ENCODE measurements at regions not wholly inside any gene's neighbourhood (a gene's known extent, or its start where the extent isn't known, plus 50 kb on each side); places are given as distances from the start of the nearest gene placed in this dataset.

- Histone ChIP-seq H3K4me3 (peak overlapping the region; percentile 38 to 46 (median 44)), H3K9me3 (no peaks in the 10 kb centered on the region), H3K27me3 (no peaks in the 10 kb centered on the region), H3K27ac (peak overlapping the region; percentile 9 to 95 (median 94)), H3K36me3 (no peaks in the 10 kb centered on the region), H3K4me1 (peaks cover 69 to 88% (median 77%) of the 10 kb centered on the region in 4 donors)
- intact Hi-C loops (cut with DNase I; ENCODE audit: low total_unique reads), result no loop called here
- 57 to 80% (median 72%) methylated on average over 28 to 30 of the region's 30 CpGs for WGBS, 5 donors
- TF ChIP-seq CTCF (IDR thresholded peaks at IDR 0.05), result no peak
- TF ChIP-seq EP300 (IDR thresholded peaks at IDR 0.05), result no peak
- no peak for TF ChIP-seq POLR2AphosphoS5 (IDR thresholded peaks at IDR 0.05)
- TF ChIP-seq POLR2A (IDR thresholded peaks at IDR 0.05), result no peak
- DNase-seq, result no peak
Measured at GRCh38 chr17:77320485-77321256, 179.9 kb downstream of the SEC14L1 start.

DNA sequence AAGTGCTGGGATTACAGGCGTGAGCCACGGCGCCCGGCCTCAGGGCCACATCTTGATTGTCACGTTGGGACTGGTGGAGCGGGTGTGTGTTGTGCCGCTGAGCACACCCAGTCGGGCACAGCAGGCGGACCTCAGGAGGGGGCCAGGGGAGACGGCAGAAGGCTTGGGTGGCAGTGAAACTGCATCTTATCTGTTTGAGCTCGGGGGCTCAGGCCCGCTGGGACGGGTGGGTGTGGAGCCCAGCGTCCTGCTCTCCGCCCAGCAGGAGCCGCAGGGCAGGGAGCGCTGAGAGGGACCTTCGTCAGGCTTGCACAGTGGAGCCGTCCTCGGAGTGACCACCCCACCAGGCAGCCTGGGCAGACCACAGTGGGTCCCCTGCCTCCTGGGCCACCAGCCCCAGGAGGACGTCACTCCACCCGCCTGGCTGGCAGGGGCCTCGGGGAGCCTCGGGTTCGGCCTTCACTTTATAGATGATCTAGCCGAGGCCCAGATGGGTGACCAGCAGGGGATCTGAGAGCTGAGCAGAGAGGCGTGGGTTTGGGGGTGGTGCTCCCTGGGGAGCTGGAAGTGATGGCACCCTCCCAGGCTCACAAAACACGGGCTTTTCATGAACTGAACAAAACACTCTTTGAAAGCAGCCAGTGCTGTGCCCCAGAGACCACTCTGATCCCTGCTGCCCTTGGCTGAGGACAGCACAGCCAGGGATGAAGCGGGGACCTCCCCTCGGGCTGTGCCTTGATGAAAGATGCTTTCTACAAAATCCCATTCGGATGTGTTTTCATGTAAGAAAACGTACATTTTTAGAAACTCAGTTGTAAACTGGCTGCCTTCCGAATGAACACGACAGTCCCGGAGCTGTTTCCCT is 181.1 kb downstream of the SEC14L1 start:
- Histone ChIP-seq H3K4me1 (peaks cover 68 to 89% (median 79%) of the 10 kb centered on the region in 4 donors), H3K27me3 (no peaks in the 10 kb centered on the region), H3K9me3 (no peaks in the 10 kb centered on the region), H3K27ac (peak overlapping the region; percentile 20 to 95 (median 94)), H3K4me3 (peak overlapping the region in 3 of 4 donors; percentile 19 to 31 (median 23)), H3K36me3 (peaks cover 0 to 5% (median 0%) of the 10 kb centered on the region in 4 donors)
- intact Hi-C loops (cut with DNase I; ENCODE audit: low total_unique reads), result no loop called here
- TF ChIP-seq CTCF (IDR thresholded peaks at IDR 0.05) (no peak), EP300 (IDR thresholded peaks at IDR 0.05) (no peak), POLR2AphosphoS5 (IDR thresholded peaks at IDR 0.05) (no peak), POLR2A (IDR thresholded peaks at IDR 0.05) (no peak)
- peak in 1 of 2 donors; percentile 58 for DNase-seq
- WGBS, 5 donors, result 79 to 87% (median 82%) methylated on average over 20 to 35 of the region's 35 CpGs

GRCh38 chr17:77322514-77323412 is 182.0 kb downstream of the SEC14L1 start:
- intact Hi-C loops (cut with DNase I; ENCODE audit: low total_unique reads), result no loop called here
- 38 to 62% (median 50%) methylated on average over 14 to 32 of the region's 32 CpGs for WGBS, 5 donors

GRCh38 chr17:77323413-77324171 is 182.8 kb downstream of the SEC14L1 start:
- 34 to 46% (median 43%) methylated on average over 17 to 36 of the region's 36 CpGs for WGBS, 5 donors
- Histone ChIP-seq H3K4me3 (peak overlapping the region in 3 of 4 donors; percentile 5 to 25 (median 23)), H3K27ac (peak overlapping the region; percentile 83 to 95 (median 94)), H3K4me1 (peaks cover 63 to 100% (median 84%) of the 10 kb centered on the region in 4 donors), H3K36me3 (peaks cover 0 to 10% (median 0%) of the 10 kb centered on the region in 4 donors), H3K9me3 (no peaks in the 10 kb centered on the region), H3K27me3 (no peaks in the 10 kb centered on the region)
- peak in 1 of 2 donors; percentile 38 for DNase-seq
- intact Hi-C loops (cut with DNase I; ENCODE audit: low total_unique reads), result no loop called here
- TF ChIP-seq CTCF (IDR thresholded peaks at IDR 0.05), result no peak
- TF ChIP-seq EP300 (IDR thresholded peaks at IDR 0.05), result no peak
- TF ChIP-seq POLR2A (IDR thresholded peaks at IDR 0.05), result no peak
- TF ChIP-seq POLR2AphosphoS5 (IDR thresholded peaks at IDR 0.05), result no peak

More at GRCh38 chr17:77322514-77323412, 182.0 kb downstream of the SEC14L1 start:
- peaks cover 68 to 98% (median 87%) of the 10 kb centered on the region in 4 donors for H3K4me1 ChIP-seq
- H3K9me3 ChIP-seq, result no peaks in the 10 kb centered on the region
- H3K4me3 ChIP-seq, result peak overlapping the region; percentile 9 to 31 (median 21)
- H3K36me3 ChIP-seq, result peaks cover 0 to 10% (median 0%) of the 10 kb centered on the region in 4 donors
- H3K27me3 ChIP-seq, result no peaks in the 10 kb centered on the region
- DNase-seq, result peak; percentile 76 to 92
- H3K27ac ChIP-seq, result peak overlapping the region; percentile 83 to 95 (median 94)
- peak; percentile 77 to 88 (median 83) for TF ChIP-seq POLR2AphosphoS5 (IDR thresholded peaks at IDR 0.05)
- TF ChIP-seq EP300 (IDR thresholded peaks at IDR 0.05), result no peak

Data from stomach (tissue), 8 donors.